K562 (cell line): ENCODE measurements at regions not wholly inside any gene's neighbourhood (a gene's known extent, or its start where the extent isn't known, plus 50 kb on each side); places are given as distances from the start of the nearest gene placed in this dataset.

Experiments
- COPS2 ChIP-seq: fragments of 450-650 bp; conservative IDR thresholded peaks from 2 replicates; pipeline ENCODE4 v1.6.1; 2016; ENCODE audit warnings: mild to moderate bottlenecking, moderate library complexity
- HBP1 ChIP-seq: fragments of 450-650 bp; formaldehyde crosslinking; IDR thresholded peaks from 2 replicates; pipeline ENCODE4 v1.4.0; 2022; ENCODE audit warnings: missing genetic modification characterization
- HMBOX1 ChIP-seq: sonication (generic); IDR thresholded peaks from 2 replicates; pipeline ENCODE4 v1.6.1; 2016
- HMGXB4 ChIP-seq: sonication (generic); formaldehyde crosslinking; IDR thresholded peaks from 2 replicates; pipeline ENCODE4 v1.8.1; 2023; ENCODE audit warnings: mild to moderate bottlenecking, missing genetic modification reagents
- PHF8 ChIP-seq: fragments of 200-600 bp; sonication (generic); IDR thresholded peaks from 2 replicates; pipeline ENCODE4 v1.6.1; 2012; ENCODE audit warnings: mixed run types, mild to moderate bottlenecking, inconsistent platforms, low read length, moderate library complexity, borderline replicate concordance
- TEAD1 ChIP-seq, 2 experiments: fragments of 450-650 bp in 1 of 2; sonication (generic) in 1 of 2; formaldehyde crosslinking; IDR thresholded peaks; 2 replicates each; pipeline versions ENCODE4 v1.4.0 to v1.8.0; 2020 to 2022; ENCODE audit warnings: mild to moderate bottlenecking in 2 of 2, missing genetic modification reagents in 1 of 2
- ZC3H4 ChIP-seq: sonication (generic); formaldehyde crosslinking; IDR thresholded peaks from 2 replicates; pipeline ENCODE4 v1.9.0; 2021; ENCODE audit warnings: missing genetic modification reagents, borderline replicate concordance
- ZNF609 ChIP-seq: sonication (generic); formaldehyde crosslinking; IDR thresholded peaks from 2 replicates; pipeline ENCODE4 v1.8.1; 2023; ENCODE audit warnings: missing genetic modification reagents, mild to moderate bottlenecking, borderline replicate concordance

GRCh38 chr4:159607809-159608208 is 504.9 kb downstream of the RAPGEF2 start (continued):
- TF ChIP-seq ZNF609 (CRISPR knock-in tag) (no peak), PHF8 (no peak), HMGXB4 (no peak), ZC3H4 (no peak), COPS2 (no peak), HBP1 (CRISPR knock-in tag) (no peak), TEAD1 (CRISPR knock-in tag; IDR thresholded peaks at IDR 0.05) (no peak), HMBOX1 (no peak)
